HG03378 (cell line): ENCODE measurements at regions not wholly inside any gene's neighbourhood (a gene's known extent, or its start where the extent isn't known, plus 50 kb on each side); places are given as distances from the start of the nearest gene placed in this dataset.
A peak's percentile ranks its signal among the peaks of the same experiment; 100 is the strongest.

Experiments
- ATAC-seq: cut with Tn5 transposase; IDR thresholded peaks from one replicate; pipeline ENCODE4 v1.9.1; 2021; ENCODE audit warnings: mild to moderate bottlenecking, moderate library complexity; ENCODE audit not compliant: unreplicated experiment

- ATAC-seq = no peak
Observed at GRCh38 chr13:64959276-64959675, 2270.9 kb downstream of the PCDH9 start.

DNA sequence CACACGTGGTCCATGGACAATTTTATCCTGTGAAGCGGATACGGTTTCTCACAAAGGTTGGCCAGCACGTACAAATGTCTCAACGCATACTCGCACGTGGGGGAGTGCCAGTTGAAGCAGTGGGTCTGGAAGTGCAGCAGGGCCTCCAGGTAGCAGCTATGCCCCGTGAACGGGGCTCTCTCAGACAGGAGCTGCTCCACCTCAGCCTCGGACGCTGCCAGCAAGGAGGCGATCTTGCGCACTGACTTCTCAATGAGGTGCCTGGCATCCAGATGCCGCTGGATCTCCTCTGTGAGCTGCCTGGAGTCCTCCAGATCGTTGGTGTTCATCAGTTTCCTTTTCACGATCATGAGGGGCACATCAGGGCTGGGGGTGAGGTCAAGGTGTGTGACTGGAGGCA, 2272.0 kb downstream of the PCDH9 start:
- ATAC-seq = no peak

DNA sequence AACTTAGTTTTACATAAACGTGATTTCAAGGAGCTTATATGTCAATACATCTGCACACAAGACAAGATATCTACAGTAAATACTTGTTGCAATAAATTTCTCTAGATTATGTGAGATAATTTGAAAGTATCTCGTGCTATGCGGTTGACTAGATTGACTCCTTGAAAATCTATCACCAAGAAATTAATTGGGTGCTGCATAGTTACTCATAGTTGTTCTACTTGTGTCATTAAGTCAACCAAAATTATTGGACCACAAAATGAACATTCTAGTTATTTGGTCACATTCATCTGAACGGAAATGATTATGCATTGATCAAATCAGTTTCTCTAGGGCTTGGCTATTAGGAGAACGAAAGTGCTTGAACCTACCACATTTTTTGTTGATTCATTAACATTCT, 2291.5 kb downstream of the PCDH9 start:
- ATAC-seq = no peak

DNA sequence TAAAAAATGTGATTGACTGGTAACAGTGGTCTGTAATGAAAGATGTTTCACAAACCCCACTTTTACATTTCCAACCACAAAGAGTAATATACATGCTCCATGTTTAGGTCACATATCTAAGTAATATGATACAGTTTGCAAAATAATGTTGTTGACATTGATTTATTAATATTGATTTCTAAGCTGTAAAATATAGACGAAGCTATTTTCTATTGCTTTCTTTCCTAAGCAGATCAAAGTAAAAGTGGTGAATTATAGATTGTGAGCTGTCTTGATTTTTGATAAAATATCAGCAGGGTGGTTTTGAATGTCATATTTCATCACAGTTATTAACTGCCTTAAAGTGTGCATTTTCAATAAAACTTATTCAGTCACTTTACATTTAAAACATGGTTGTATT, 2292.8 kb downstream of the PCDH9 start:
- ATAC-seq = no peak

DNA sequence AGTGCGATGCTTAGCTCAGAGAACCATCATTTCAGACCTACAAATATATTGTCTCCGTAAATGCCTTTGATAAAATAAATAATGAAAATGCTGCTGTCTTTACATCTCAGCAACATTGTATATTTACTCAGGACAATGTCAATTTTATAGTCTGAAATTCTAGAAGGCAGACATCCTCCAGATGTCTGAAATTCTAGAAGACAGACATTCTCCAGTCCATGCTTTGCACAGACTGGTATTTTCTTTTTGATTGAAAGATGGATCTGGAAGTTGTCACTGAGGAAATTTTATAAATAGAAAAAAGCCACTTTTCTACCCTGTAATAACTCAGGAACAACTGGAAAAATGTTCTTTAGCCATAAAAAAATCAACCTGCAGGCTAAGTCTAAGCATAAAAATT, 2293.3 kb downstream of the PCDH9 start:
- ATAC-seq = no peak

DNA sequence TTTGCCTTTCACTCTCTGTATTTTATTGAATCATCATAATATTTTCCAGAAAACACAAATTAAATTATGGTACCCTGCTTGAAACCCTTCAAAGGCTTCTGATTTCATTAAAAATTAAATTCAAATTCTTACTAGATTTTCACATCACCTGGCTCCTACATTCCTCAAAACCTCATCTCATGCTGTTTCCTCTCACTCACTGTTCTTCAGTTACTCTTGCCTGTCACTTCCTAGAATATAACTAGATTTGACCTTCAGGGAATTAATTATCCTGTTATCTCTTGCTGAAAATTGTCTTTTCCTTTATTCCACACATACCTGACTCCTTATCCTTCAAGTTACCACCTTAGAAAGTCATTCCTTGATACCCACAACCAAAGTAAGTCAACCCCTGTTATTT, 2294.7 kb downstream of the PCDH9 start:
- no peak for ATAC-seq

DNA sequence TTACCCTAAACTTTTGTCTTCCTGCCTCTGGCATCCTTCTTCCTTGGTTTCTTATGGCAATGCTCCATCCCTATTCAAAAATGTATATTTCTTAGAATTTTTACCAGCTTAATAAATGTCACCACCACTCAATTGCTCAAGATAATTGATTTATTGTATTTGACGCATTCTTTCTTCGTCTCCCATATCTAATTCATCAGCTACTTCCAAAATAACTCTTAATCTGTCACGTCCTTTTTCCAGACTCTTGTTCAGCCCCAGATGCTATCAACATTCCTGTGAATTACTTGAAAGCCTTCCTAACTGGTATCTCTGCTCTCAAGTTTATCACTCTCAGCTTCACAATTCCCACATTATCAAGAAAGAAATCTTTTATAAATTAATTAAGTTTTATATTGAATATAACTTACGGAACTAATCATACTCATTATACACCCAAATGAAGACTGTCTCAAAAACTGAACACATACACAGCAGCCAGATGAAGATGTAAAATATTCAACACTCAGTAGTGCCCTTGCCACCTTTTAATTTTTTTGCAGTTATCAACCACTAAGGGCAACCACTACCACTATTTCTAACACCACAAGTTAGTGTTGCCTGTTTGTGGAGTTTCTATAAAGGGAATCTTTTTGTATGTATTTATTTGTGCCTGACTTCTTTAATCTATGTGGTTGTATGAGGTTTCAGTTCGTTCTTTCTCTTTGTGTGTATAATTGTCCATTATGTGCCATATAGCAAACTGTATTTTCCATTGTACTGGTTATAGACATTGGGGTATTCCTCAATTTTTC, 2295.4 kb downstream of the PCDH9 start:
- no peak for ATAC-seq

GRCh38 chr13:64930636-64931035, 2299.5 kb downstream of the PCDH9 start:
- no peak for ATAC-seq

- ATAC-seq = peak; percentile 67
Observed at GRCh38 chr13:64928696-64929499, 2301.2 kb downstream of the PCDH9 start.

DNA sequence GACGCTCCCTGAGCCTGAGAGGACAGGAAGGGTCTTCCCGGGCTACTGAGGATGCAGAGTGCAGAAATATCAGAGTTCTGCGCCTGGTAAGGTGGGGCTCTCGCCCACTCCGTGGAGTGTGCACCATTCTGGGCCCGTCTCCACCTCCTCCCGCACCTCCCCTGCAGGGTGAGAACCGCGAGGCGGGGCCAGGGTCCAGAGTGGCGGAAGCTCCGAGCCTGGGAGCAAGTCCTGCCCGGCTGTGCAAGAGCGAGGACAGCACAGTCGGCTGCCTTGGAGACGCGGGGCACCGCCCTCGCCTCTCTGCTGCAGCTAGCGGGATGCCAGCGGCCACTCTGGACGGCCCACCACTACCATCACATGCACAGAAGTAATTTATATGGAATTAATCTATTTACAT, 2304.4 kb downstream of the PCDH9 start:
- ATAC-seq = no peak

GRCh38 chr13:64925284-64925683, 2304.9 kb downstream of the PCDH9 start:
- no peak for ATAC-seq

GRCh38 chr13:64924401-64924800, 2305.7 kb downstream of the PCDH9 start:
- no peak for ATAC-seq

GRCh38 chr13:64917566-64917965, 2312.6 kb downstream of the PCDH9 start:
- ATAC-seq = no peak

DNA sequence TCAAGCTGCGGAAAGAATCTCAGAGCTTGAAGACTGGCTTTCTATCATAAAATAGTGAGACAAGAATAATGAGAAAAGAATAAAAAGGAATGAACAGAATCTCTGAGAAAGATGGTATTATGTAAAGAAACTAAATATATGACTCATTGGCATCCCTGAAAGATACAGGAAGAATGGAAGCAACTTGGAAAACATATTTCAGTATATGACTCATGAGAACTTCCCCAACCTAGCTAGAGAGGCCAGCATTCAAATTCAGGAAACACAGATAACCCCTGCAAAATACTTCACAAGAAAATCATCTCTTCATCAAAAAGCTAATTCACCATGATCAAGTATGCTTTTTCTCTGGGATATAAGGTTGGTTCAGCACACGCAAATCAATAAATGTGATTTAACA, 2318.0 kb downstream of the PCDH9 start:
- no peak for ATAC-seq

- ATAC-seq = no peak
Observed at GRCh38 chr13:64910096-64910495, 2320.0 kb downstream of the PCDH9 start.

DNA sequence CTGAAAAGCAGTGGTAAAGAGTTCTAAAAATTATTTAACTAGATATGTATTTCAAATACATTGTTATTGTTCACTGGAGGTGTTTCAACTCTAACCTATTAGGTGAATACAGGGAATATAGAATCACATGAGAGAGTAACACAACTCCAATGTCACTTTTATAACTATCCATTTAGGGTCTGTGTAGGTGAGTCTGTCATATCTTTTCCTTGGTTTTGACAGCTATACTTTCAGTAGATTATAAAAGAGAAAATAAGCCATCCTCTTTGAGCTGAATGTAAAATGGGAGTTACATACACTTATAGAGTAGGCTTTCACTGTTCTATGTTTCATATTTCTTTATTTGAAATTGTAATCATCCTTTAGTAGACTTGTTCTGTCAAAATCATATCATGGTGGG, 2321.0 kb downstream of the PCDH9 start:
- no peak for ATAC-seq

- no peak for ATAC-seq
Observed at GRCh38 chr13:64900039-64900438, 2330.1 kb downstream of the PCDH9 start.

DNA sequence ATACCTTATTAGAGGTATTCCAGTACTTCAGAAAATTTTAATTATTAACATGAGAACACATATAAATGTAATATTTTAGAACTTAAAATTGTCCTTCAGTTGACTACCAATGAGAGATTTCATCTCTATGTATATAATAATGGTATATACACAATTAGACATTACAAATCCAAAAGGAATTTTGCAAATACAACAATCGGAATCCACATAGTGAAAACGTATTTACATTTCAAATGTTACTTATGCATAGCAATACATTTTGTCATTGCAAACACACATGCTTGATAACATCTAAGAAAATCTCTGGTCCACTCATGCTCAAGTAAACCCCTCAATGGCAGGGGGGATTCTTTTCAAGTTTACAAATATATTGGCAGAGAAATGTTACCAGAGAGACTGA, 2345.2 kb downstream of the PCDH9 start:
- ATAC-seq = no peak

DNA sequence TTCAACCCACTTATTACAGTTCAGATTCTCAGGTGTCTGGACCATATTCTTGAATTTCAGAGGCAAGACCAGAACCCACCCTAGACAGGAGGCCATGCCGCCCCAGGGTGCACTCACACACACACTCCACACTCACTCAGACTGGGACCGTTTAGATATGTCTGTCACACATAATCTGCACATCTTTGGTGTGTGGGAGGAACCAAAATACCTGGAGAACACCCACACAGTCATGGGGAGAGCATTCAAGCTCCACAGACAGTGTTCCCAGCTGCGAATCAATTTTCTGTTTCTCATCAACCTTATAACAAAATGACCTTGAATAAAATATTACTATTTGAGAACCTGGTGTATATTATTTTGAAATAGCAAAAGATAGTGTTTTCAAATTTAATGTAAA, 2353.0 kb downstream of the PCDH9 start:
- ATAC-seq = no peak

DNA sequence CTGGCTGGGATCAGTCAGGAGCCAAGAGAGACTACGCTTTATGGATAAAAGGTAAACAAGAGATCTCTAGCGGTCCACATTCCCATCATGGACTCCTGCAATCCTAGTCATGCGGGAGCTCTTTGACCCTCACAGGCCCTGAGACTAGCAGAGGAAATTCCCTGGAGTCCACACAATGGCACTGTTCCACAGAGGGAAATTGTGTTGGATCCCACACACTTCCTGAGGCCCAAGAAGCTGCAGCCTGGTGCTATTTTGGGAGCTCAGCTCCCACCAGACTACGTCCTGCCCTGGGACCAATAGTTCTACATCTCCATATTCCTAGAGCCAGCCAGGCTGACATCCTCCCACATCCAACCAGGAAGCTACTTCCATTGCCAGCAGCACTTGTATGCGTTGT, 2358.4 kb downstream of the PCDH9 start:
- no peak for ATAC-seq

GRCh38 chr13:64869539-64869938, 2360.6 kb downstream of the PCDH9 start:
- ATAC-seq = no peak

- no peak for ATAC-seq
Observed at GRCh38 chr13:64867856-64868255, 2362.3 kb downstream of the PCDH9 start.
